Transverse colon (tissue), 4 donors: ENCODE measurements at regions not wholly inside any gene's neighbourhood (a gene's known extent, or its start where the extent isn't known, plus 50 kb on each side); places are given as distances from the start of the nearest gene placed in this dataset.

Experiments used
- DNase-seq: peaks from one replicate; pipeline ENCODE4 v3.0.0-alpha.2; 2019
- H3K27ac ChIP-seq, 4 donors: fragments of 200-600 bp; sonication (generic); 2 replicates each; pipeline ENCODE4 v1.5.1; 2016 to 2018; ENCODE audit warnings: inconsistent platforms in 4 of 4
- H3K27me3 ChIP-seq: fragments of 200-600 bp; sonication (generic); 2 replicates; pipeline ENCODE4 v1.5.1; 2017; ENCODE audit warnings: inconsistent platforms
- H3K36me3 ChIP-seq, 4 donors: fragments of 200-600 bp; sonication (generic); 2 replicates each; pipeline ENCODE4 v1.5.1; 2017 to 2019; ENCODE audit warnings: inconsistent platforms in 4 of 4
- H3K4me1 ChIP-seq, 4 donors: fragments of 200-600 bp; sonication (generic); 2 replicates each; pipeline ENCODE4 v1.5.1; 2017 to 2020; ENCODE audit warnings: inconsistent platforms in 4 of 4
- H3K4me3 ChIP-seq, 4 donors: fragments of 200-600 bp; sonication (generic); 1 replicate in 1 of 4; 2 replicates in 3 of 4; pipeline versions ENCODE4 v1.5.1 to v1.6.1; 2017 to 2019; ENCODE audit warnings: inconsistent platforms in 4 of 4
- H3K9me3 ChIP-seq, 2 donors: fragments of 200-600 bp; sonication (generic); 2 replicates each; pipeline ENCODE4 v1.5.1; 2017 to 2019; ENCODE audit warnings: inconsistent platforms in 2 of 2
- CTCF ChIP-seq, 5 experiments: fragments of 200-600 bp in 3 of 5; fragments of 450-650 bp in 2 of 5; sonication (generic) in 3 of 5; IDR thresholded peaks; 1 replicate in 2 of 5; 2 replicates in 3 of 5; pipeline ENCODE4 v1.5.1; 2016 to 2017; ENCODE audit warnings: antibody characterized with exemption in 5 of 5, inconsistent platforms in 3 of 5, mild to moderate bottlenecking in 2 of 5, moderate library complexity in 1 of 5
- EP300 ChIP-seq: sonication (generic); formaldehyde crosslinking; IDR thresholded peaks from one replicate; pipeline ENCODE4 v1.6.1; 2017; ENCODE audit warnings: antibody characterized with exemption, low read depth
- POLR2A ChIP-seq: fragments of 450-650 bp; IDR thresholded peaks from one replicate; pipeline ENCODE4 v1.6.1; 2016; ENCODE audit warnings: antibody characterized with exemption, mild to moderate bottlenecking, moderate library complexity
- POLR2AphosphoS5 ChIP-seq, 3 donors: sonication (generic); formaldehyde crosslinking; IDR thresholded peaks; one replicate each; pipeline ENCODE4 v1.6.1; 2016; ENCODE audit warnings: antibody characterized with exemption in 3 of 3
- WGBS, 2 donors: methylation state at CpG; one replicate each; pipeline ENCODE4 v1.1.5; 2018; ENCODE audit warnings: low coverage in 1 of 2; 5-methylcytosine and 5-hydroxymethylcytosine counted together
- in situ Hi-C, 4 donors: fragments of 200-750 bp; cut with MboI; loops; one replicate each; pipeline versions ENCODE4 v1.15.0 to v1.15.1; 2017; ENCODE audit warnings: low sequenced_read_pairs in 3 of 4, low pct_ligation_motif_present in 1 of 4, low pct_unique_long_range_greater_than_20kb in 1 of 4
- intact Hi-C: fragments of 100-400 bp; cut with DNase I; formaldehyde crosslinking; loops from one replicate; pipeline ENCODE4 v1.15.1; 2023; ENCODE audit warnings: low total_unique reads
- small RNA-seq, 4 donors: library from RNA; depleted of rRNA; stranded (forward); fragments of <200 nt; gene quantifications; one replicate each; pipeline ENCODE3, GENCODE V24; 2016

GRCh38 chr1:219665089-219665488 is 52.2 kb upstream of the ZC3H11B start:
- H3K9me3 ChIP-seq: no peaks in the 10 kb centered on the region
- TF ChIP-seq EP300: no peak
- TF ChIP-seq CTCF (IDR thresholded peaks at IDR 0.05): no peak
- TF ChIP-seq POLR2A: no peak
- no peak for TF ChIP-seq POLR2AphosphoS5 (IDR thresholded peaks at IDR 0.05)
- H3K4me3 ChIP-seq: no peak overlapping the region
- in situ Hi-C loops (loop anchor here in 1 of 4 donors (25.0 kb wide), 1 partner anchor 1353 kb away; no protein-coding TSS in a partner anchor), intact Hi-C loops (no loop called here)
- no peaks in the 10 kb centered on the region for H3K27me3 ChIP-seq
- H3K4me1 ChIP-seq: peaks cover 0 to 3% (median 0%) of the 10 kb centered on the region in 4 donors
- 75 to 79% methylated on average over 1 of the region's 1 CpG for WGBS, 2 donors
- H3K27ac ChIP-seq: no peak overlapping the region
- no peaks in the 10 kb centered on the region for H3K36me3 ChIP-seq
- no peak for DNase-seq

GRCh38 chr1:219664310-219665029 is 51.6 kb upstream of the ZC3H11B start:
- DNase-seq: no peak
- Histone ChIP-seq H3K4me1 (peaks cover 0 to 3% (median 0%) of the 10 kb centered on the region in 4 donors), H3K4me3 (no peak overlapping the region), H3K36me3 (no peaks in the 10 kb centered on the region), H3K27ac (no peak overlapping the region), H3K9me3 (no peaks in the 10 kb centered on the region), H3K27me3 (no peaks in the 10 kb centered on the region)
- 43% methylated on average over 4 of the region's 4 CpGs for WGBS, 2 donors
- intact Hi-C loops: no loop called here
- TF ChIP-seq EP300 (no peak), POLR2AphosphoS5 (IDR thresholded peaks at IDR 0.05) (no peak), POLR2A (no peak), CTCF (IDR thresholded peaks at IDR 0.05) (no peak)
- in situ Hi-C loops: loop anchor here in 1 of 4 donors (25.0 kb wide), 1 partner anchor 1352 kb away; no protein-coding TSS in a partner anchor

Small RNA genes in the stretch of these regions (small RNA-seq; reads per million reads assigned to genes)
- 0 reads per million in 4 donors for gene RNA5SP76
